ENCODE measurements at regions not wholly inside any gene's neighbourhood (a gene's known extent, or its start where the extent isn't known, plus 50 kb on each side); places are given as distances from the start of the nearest gene placed in this dataset.

- TF ChIP-seq SRF (CRISPR knock-in tag; IDR thresholded peaks at IDR 0.05) (no peak), YY1 (IDR thresholded peaks at IDR 0.05; ENCODE audit: borderline replicate concordance in 1 of 3, control insufficient read depth in 1 of 3, extremely low read depth in 1 of 3, insufficient read depth in 3 of 3, insufficient read length in 1 of 3, insufficient replicate concordance in 2 of 3, low read depth in 1 of 3, low read length in 2 of 3) (no peak), NFRKB (IDR thresholded peaks at IDR 0.05; ENCODE audit: low read depth) (no peak), ZNF785 (CRISPR knock-in tag; IDR thresholded peaks at IDR 0.05) (no peak), ZNF57 (CRISPR knock-in tag; IDR thresholded peaks at IDR 0.05) (no peak)
These were observed 180.5 kb downstream of the IGLL1 start for GRCh38 chr22:23399367-23400285.

All from K562 (cell line).